PC-3 (cell line): ENCODE measurements at regions not wholly inside any gene's neighbourhood (a gene's known extent, or its start where the extent isn't known, plus 50 kb on each side); places are given as distances from the start of the nearest gene placed in this dataset.

ENCODE experiments used
- ATAC-seq: fragments of 200-7000 bp; cut with Tn5 transposase; 2 replicates; pipeline ENCODE4 v1.9.1; 2020; ENCODE audit warnings: mild to moderate bottlenecking, moderate library complexity
- BruUV-seq: library from RNA; stranded (reverse); fragments of 400-500 nt; replicated peaks from 2 replicates; lab custom pipeline; 2021; lab: Mats Ljungman, UMichigan
- CTCF ChIA-PET: fragments of 300-600 bp; sonication (Branson Sonifier 250); formaldehyde crosslinking; loops from one replicate; lab custom pipeline; 2022; ENCODE audit warnings: antibody characterized with exemption; lab: Charles Lee
- POLR2A ChIA-PET: fragments of 300-600 bp; sonication (Branson Sonifier 250); formaldehyde crosslinking; loops from one replicate; lab custom pipeline; 2022; ENCODE audit warnings: antibody characterized with exemption; ENCODE audit not compliant: unreplicated experiment; lab: Charles Lee
- DNase-seq: peaks from one replicate; pipeline ENCODE4 v3.0.0-alpha.2; 2015
- H2AFZ ChIP-seq: fragments of 300-600 bp; sonication (generic); 2 replicates; pipeline ENCODE4 v1.6.0; 2016; ENCODE audit warnings: antibody characterized with exemption, low read length
- H3F3A ChIP-seq: fragments of 300-600 bp; sonication (generic); one replicate; pipeline ENCODE4 v1.6.0; 2017; ENCODE audit warnings: antibody characterized with exemption, low read length, control low read depth, mild to moderate bottlenecking; ENCODE audit not compliant: unreplicated experiment
- H3K27ac ChIP-seq: fragments of 300-600 bp; sonication (generic); 2 replicates; pipeline ENCODE4 v1.5.1; 2016; ENCODE audit warnings: mild to moderate bottlenecking, low read length
- H3K27me3 ChIP-seq: fragments of 300-600 bp; sonication (generic); 2 replicates; pipeline ENCODE4 v1.6.1; 2016; ENCODE audit warnings: low read length, mixed read lengths
- H3K36me3 ChIP-seq: fragments of 300-600 bp; sonication (generic); 2 replicates; pipeline ENCODE4 v1.6.1; 2016; ENCODE audit warnings: low read depth, mixed run types, low read length, mixed read lengths
- H3K4me1 ChIP-seq: fragments of 300-600 bp; sonication (generic); 2 replicates; pipeline ENCODE4 v1.5.1; 2016; ENCODE audit warnings: low read length; ENCODE audit not compliant: insufficient read depth
- H3K4me2 ChIP-seq: fragments of 300-600 bp; sonication (generic); 2 replicates; pipeline ENCODE4 v1.6.0; 2016; ENCODE audit warnings: low read length
- H3K4me3 ChIP-seq: fragments of 300-600 bp; sonication (generic); 2 replicates; pipeline ENCODE4 v1.5.1; 2016; ENCODE audit warnings: mild to moderate bottlenecking, low read length, mixed read lengths
- H3K79me2 ChIP-seq: fragments of 300-600 bp; sonication (generic); 2 replicates; pipeline ENCODE4 v1.6.1; 2017; ENCODE audit warnings: low read length, mixed read lengths
- H3K9ac ChIP-seq: fragments of 300-600 bp; sonication (generic); 2 replicates; pipeline ENCODE4 v1.6.0; 2016; ENCODE audit warnings: mild to moderate bottlenecking, low read length
- H3K9me2 ChIP-seq: fragments of 300-600 bp; sonication (generic); replicated peaks from 2 replicates; pipeline ENCODE4 v1.6.1; 2016; ENCODE audit warnings: mixed run types, low read length, mixed read lengths
- H3K9me3 ChIP-seq: fragments of 300-600 bp; sonication (generic); 2 replicates; pipeline ENCODE4 v1.6.1; 2016; ENCODE audit warnings: low read length, mixed read lengths
- H4K20me1 ChIP-seq: fragments of 300-600 bp; sonication (generic); 2 replicates; pipeline ENCODE4 v1.6.1; 2016; ENCODE audit warnings: low read length, mixed read lengths
- EZH2 ChIP-seq: fragments of 300-600 bp; sonication (generic); IDR thresholded peaks from one replicate; pipeline ENCODE4 v1.6.1; 2017; ENCODE audit warnings: antibody characterized with exemption, mild to moderate bottlenecking, low read length; ENCODE audit not compliant: unreplicated experiment
- EZH2phosphoT487 ChIP-seq: fragments of 300-600 bp; sonication (generic); IDR thresholded peaks from 2 replicates; pipeline ENCODE4 v1.6.1; 2018; ENCODE audit warnings: mild to moderate bottlenecking, antibody characterized with exemption, low read length, borderline replicate concordance
- intact Hi-C: fragments of 100-400 bp; cut with micrococcal nuclease; formaldehyde crosslinking; loops from 2 replicates; pipeline ENCODE4 v1.9.0; 2023
- TF ChIP-seq, protein P1 (sequence below): fragments of 300-600 bp; sonication (generic); conservative IDR thresholded peaks from 2 replicates; pipeline ENCODE4 v1.5.1; 2017; ENCODE audit warnings: antibody characterized with exemption, low read depth, mild to moderate bottlenecking, low read length

- peaks cover 30% of the 10 kb centered on the region for H3K27me3 ChIP-seq
- ChIA-PET POLR2A (no interaction called here), CTCF (no interaction called here)
- H3K36me3 ChIP-seq = no peaks in the 10 kb centered on the region
- no peak overlapping the region for H3K27ac ChIP-seq
- H3K79me2 ChIP-seq = no peaks in the 10 kb centered on the region
- DNase-seq (no peak), ATAC-seq (no peak)
- no peak overlapping the region for H3K4me2 ChIP-seq
- H4K20me1 ChIP-seq = no peaks in the 10 kb centered on the region
- intact Hi-C loops = no loop called here
- H2AFZ ChIP-seq = no peak overlapping the region
- TF ChIP-seq, protein P1, sequence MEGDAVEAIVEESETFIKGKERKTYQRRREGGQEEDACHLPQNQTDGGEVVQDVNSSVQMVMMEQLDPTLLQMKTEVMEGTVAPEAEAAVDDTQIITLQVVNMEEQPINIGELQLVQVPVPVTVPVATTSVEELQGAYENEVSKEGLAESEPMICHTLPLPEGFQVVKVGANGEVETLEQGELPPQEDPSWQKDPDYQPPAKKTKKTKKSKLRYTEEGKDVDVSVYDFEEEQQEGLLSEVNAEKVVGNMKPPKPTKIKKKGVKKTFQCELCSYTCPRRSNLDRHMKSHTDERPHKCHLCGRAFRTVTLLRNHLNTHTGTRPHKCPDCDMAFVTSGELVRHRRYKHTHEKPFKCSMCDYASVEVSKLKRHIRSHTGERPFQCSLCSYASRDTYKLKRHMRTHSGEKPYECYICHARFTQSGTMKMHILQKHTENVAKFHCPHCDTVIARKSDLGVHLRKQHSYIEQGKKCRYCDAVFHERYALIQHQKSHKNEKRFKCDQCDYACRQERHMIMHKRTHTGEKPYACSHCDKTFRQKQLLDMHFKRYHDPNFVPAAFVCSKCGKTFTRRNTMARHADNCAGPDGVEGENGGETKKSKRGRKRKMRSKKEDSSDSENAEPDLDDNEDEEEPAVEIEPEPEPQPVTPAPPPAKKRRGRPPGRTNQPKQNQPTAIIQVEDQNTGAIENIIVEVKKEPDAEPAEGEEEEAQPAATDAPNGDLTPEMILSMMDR = no peak
- TF ChIP-seq EZH2phosphoT487 (no peak), EZH2 (no peak)
- no peak overlapping the region for H3K9ac ChIP-seq
- no peaks in the 10 kb centered on the region for H3F3A ChIP-seq
- H3K4me1 ChIP-seq = no peaks in the 10 kb centered on the region
- H3K9me3 ChIP-seq = no peaks in the 10 kb centered on the region
- no peak overlapping the region for H3K4me3 ChIP-seq
- no peaks in the 10 kb centered on the region for H3K9me2 ChIP-seq
- BruUV-seq = no TSS peak
These were observed 184.7 kb upstream of the LINGO1 start for GRCh38 chr15:77817434-77817833.

GRCh38 chr15:77816983-77817382 lies 184.3 kb upstream of the LINGO1 start:
- H3K9me2 ChIP-seq = no peaks in the 10 kb centered on the region
- H3K4me3 ChIP-seq = no peak overlapping the region
- H3K4me2 ChIP-seq = no peak overlapping the region
- H3K9me3 ChIP-seq = no peaks in the 10 kb centered on the region
- H3K4me1 ChIP-seq = no peaks in the 10 kb centered on the region
- POLR2A ChIA-PET = no interaction called here
- no peak for TF ChIP-seq EZH2
- TF ChIP-seq, protein P1 = no peak
- no peak for TF ChIP-seq EZH2phosphoT487
- DNase-seq (no peak), ATAC-seq (no peak)
- no peaks in the 10 kb centered on the region for H3K79me2 ChIP-seq
- H2AFZ ChIP-seq = no peak overlapping the region
- H3K9ac ChIP-seq = no peak overlapping the region
- CTCF ChIA-PET = no interaction called here
- intact Hi-C loops = no loop called here
- no TSS peak for BruUV-seq
- no peaks in the 10 kb centered on the region for H3F3A ChIP-seq
- H3K27ac ChIP-seq = no peak overlapping the region
- H3K27me3 ChIP-seq = peaks cover 30% of the 10 kb centered on the region
- H3K36me3 ChIP-seq = no peaks in the 10 kb centered on the region
- no peaks in the 10 kb centered on the region for H4K20me1 ChIP-seq

DNA sequence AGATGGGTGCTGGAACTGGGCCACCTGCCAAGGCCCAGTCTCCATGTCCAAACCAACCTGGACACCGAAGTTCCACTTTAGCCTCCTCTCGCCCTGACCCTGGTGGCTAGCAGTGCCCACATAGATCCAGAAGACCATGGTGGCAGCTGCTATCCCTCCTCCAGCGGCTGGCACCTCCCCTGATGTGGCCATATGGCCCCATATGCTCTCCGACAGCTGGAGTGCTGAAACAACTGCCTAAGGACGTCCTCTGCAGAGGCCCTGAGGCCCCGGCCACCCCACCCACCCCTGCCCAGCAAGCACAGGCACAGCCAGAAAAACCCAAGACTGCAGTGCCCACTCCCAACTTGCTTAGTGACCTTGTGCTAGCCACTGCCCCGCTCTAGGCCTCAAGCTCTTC lies 182.3 kb upstream of the LINGO1 start:
- no peak overlapping the region for H3K4me2 ChIP-seq
- DNase-seq (no peak), ATAC-seq (no peak)
- H3K9ac ChIP-seq = no peak overlapping the region
- H3K9me2 ChIP-seq = no peaks in the 10 kb centered on the region
- H2AFZ ChIP-seq = no peak overlapping the region
- TF ChIP-seq, protein P1 = no peak
- TF ChIP-seq EZH2phosphoT487 (no peak), EZH2 (no peak)
- H3K4me3 ChIP-seq = no peak overlapping the region
- H3K27ac ChIP-seq = no peak overlapping the region
- H3K9me3 ChIP-seq = no peaks in the 10 kb centered on the region
- BruUV-seq = no TSS peak
- no peaks in the 10 kb centered on the region for H3K79me2 ChIP-seq
- no peaks in the 10 kb centered on the region for H4K20me1 ChIP-seq
- no peaks in the 10 kb centered on the region for H3K36me3 ChIP-seq
- no peaks in the 10 kb centered on the region for H3F3A ChIP-seq
- intact Hi-C loops = no loop called here
- no peaks in the 10 kb centered on the region for H3K4me1 ChIP-seq
- ChIA-PET CTCF (no interaction called here), POLR2A (no interaction called here)
- peaks cover 16% of the 10 kb centered on the region for H3K27me3 ChIP-seq
